ENCODE measurements at regions not wholly inside any gene's neighbourhood (a gene's known extent, or its start where the extent isn't known, plus 50 kb on each side); places are given as distances from the start of the nearest gene placed in this dataset.

- TF ChIP-seq CTCF (IDR thresholded peaks at IDR 0.05; ENCODE audit: insufficient read depth, low read depth, low read length): no peak
- no peak overlapping the region for H3K4me3 ChIP-seq (ENCODE audit: low read depth, low read length)
- no peak for DNase-seq (ENCODE audit: low read depth)
Observed at GRCh38 chr22:26885441-26886261, 228.3 kb downstream of the MIAT start.

- H3K4me3 ChIP-seq (ENCODE audit: low read depth, low read length): no peak overlapping the region
- DNase-seq (ENCODE audit: low read depth): peak; percentile 83
- TF ChIP-seq CTCF (IDR thresholded peaks at IDR 0.05; ENCODE audit: insufficient read depth, low read depth, low read length): no peak
Observed at GRCh38 chr22:26887456-26887855, 230.1 kb downstream of the MIAT start.

GRCh38 chr22:26887916-26888315 lies 230.5 kb downstream of the MIAT start:
- TF ChIP-seq CTCF (IDR thresholded peaks at IDR 0.05; ENCODE audit: insufficient read depth, low read depth, low read length): no peak
- DNase-seq (ENCODE audit: low read depth): no peak
- no peak overlapping the region for H3K4me3 ChIP-seq (ENCODE audit: low read depth, low read length)

DNA sequence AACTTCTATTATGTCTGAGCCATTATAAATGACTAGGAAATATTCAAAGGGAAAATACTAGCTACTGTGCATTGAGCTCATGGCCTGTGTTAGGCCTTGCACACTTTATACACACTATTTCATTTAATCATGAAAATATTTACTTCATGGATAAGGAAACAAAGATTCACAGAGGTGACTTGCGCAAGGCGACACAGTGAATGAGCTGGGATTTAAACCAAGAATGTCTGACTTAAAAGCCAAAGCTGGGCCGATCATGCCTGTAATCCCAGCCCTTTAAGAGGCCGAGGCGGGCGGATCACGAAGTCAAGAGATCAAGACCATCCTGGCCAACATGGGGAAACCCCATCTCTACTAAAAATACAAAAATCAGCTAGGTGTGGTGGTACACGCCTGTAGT lies 231.5 kb downstream of the MIAT start:
- H3K4me3 ChIP-seq (ENCODE audit: low read depth, low read length): no peak overlapping the region
- no peak for TF ChIP-seq CTCF (IDR thresholded peaks at IDR 0.05; ENCODE audit: insufficient read depth, low read depth, low read length)
- peak; percentile 22 for DNase-seq (ENCODE audit: low read depth)

- peak; percentile 20 for DNase-seq (ENCODE audit: low read depth)
- no peak overlapping the region for H3K4me3 ChIP-seq (ENCODE audit: low read depth, low read length)
- TF ChIP-seq CTCF (IDR thresholded peaks at IDR 0.05; ENCODE audit: insufficient read depth, low read depth, low read length): no peak
Observed at GRCh38 chr22:26889802-26890201, 232.4 kb downstream of the MIAT start.

GRCh38 chr22:26890870-26891269 lies 233.5 kb downstream of the MIAT start:
- no peak for TF ChIP-seq CTCF (IDR thresholded peaks at IDR 0.05; ENCODE audit: insufficient read depth, low read depth, low read length)
- DNase-seq (ENCODE audit: low read depth): no peak
- H3K4me3 ChIP-seq (ENCODE audit: low read depth, low read length): no peak overlapping the region

GRCh38 chr22:26891429-26891828 lies 234.0 kb downstream of the MIAT start:
- TF ChIP-seq CTCF (IDR thresholded peaks at IDR 0.05; ENCODE audit: insufficient read depth, low read depth, low read length): no peak
- no peak overlapping the region for H3K4me3 ChIP-seq (ENCODE audit: low read depth, low read length)
- no peak for DNase-seq (ENCODE audit: low read depth)

Data from fibroblast of villous mesenchyme (primary cell).